AG08395 (cell line): ENCODE measurements at regions not wholly inside any gene's neighbourhood (a gene's known extent, or its start where the extent isn't known, plus 50 kb on each side); places are given as distances from the start of the nearest gene placed in this dataset.
"Not testable (repeated sequence)": the region's sequence is repeated elsewhere in the genome, so short reads cannot be mapped to it uniquely, and the experiment has no call there.

ENCODE experiments used
- DNase-seq: peaks from one replicate; pipeline ENCODE4 v3.0.0; 2012; ENCODE audit warnings: mixed read lengths, low spot score

DNA sequence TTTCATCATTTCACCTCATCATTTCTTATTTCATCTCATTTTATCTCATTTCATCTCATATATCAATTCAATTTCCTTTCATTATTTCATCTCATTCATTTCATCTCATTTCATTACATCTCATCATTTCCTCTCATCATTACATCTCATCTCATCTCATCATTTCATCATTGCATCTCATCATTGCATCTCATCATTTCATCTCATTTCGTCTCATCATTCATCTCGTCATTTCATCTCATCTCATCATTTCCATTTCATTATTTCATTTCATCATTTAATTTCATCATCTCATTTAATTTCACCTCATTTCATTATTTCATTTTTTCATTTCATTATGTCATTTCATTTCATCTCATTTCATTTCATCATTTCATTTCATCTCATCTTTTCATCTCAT, 168.5 kb upstream of the FAM72C start:
- not testable (repeated sequence) for DNase-seq

DNA sequence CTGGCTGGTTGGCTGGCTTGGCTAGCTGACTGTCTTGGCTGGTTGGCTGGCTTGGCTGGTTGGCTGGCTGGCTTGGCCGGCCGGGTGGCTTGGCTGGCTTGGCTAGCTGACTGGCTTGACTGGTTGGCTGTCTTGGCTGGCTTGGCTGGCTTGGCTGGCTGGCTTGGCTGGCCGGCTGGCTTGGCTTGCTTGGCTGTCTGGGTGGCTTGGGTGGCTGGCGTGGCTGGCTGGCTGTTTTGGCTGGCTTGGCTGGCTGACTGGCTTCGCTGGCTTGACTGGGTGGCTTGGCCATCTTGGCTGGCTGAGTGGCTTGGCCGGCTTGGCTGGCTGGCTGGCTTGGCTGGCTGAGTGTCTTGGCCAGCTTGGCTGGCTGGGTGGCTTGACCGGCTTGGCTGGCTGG, 133.2 kb upstream of the FAM72C start:
- DNase-seq, result not testable (repeated sequence)

DNA sequence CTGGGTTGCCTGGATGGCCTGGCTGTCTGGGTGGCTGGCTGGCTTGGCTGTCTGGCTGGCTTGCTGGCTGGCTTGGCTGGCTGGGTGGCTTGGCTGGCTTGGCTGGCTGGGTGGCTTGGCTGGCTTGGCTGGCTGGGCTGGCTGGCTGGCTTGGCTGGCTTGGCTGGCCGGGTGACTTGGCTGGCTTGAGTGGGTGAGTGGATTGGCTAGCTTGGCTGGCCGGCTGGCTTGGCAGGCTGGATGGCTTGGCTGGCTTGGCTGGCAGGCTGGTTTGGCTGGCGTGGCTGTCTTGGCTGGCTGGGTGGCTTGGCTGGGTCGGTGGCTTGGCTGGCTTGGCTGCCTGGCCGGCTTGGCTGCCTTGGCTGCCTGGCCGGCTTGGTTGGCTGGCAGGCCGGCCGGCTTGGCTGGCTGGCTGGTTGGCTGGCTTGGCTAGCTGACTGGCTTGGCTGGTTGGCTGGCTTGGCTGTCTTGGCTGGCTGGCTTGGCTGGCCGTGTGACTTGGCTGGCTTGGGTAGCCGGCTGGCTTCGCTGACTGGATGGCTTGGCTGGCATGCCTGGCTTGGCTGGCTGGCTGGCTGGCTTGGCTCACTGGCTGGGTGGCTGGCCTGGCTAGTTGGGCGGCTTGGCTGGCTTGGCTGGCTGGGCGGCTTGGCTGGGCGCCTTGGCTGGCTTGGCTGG, 132.4 kb upstream of the FAM72C start:
- peak; percentile 1 for DNase-seq

GRCh38 chr1:144103156-144103880, 131.5 kb upstream of the FAM72C start:
- not testable (repeated sequence) for DNase-seq

DNA sequence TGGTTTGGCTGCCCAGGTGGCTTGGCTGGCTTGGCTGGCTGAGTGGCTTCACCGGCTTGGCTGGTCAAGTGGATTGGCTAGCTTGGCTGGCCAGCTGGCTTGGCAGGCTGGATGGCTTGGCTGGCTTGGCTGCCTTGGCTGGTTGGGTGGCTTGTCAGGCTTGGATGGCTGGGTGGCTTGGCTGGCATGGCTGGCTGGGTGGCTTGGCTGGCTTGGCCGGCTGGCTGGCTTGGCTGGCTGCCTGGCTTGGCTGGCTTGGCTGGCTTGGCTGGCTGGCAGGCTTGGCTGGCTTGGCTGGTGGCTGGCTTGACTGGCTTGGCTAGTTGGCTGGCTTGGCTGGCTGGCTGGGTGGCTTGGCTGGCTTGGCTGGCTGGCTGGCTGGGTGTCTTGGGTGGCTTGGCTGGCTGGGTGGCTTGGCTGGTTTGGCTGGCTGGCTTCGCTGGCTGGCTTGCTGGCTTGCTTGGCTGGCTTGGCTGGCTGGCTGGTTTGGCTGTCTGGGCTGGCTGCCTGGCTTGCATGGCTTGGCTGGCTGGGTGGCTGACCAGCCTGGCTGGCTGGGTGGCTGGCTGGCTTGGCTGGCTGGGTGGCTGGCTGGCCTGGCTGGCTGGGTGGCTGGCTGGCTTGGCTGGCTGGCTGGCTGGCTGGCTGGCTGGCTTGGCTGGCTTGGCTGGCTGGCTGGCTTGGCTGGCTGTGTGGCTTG, 130.4 kb upstream of the FAM72C start:
- not testable (repeated sequence) for DNase-seq

- peak; percentile 1 for DNase-seq
Measured at GRCh38 chr1:144101397-144102045, 129.7 kb upstream of the FAM72C start.

GRCh38 chr1:144077167-144077841, 105.5 kb upstream of the FAM72C start:
- not testable (repeated sequence) for DNase-seq

DNA sequence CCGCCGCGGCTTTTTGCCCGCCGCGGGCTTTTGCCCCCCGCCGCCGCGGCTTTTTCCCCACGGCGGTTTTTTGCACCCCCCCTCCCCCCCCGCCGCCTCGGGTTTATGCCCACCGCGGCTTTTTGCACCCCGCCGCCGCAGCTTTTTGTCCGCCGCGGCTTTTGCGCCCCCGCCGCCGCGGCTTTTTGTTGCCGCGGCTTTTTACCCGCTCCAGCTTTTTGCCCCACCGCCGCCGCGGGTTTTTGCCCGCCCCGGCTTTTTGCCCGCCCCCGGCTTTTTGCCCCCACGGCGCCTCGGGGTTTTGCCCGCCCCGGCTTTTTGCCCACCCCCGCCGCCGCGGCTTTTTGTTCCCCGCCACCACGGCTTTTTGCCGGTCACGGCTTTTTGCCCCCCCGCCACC, 104.9 kb upstream of the FAM72C start:
- not testable (repeated sequence) for DNase-seq

DNA sequence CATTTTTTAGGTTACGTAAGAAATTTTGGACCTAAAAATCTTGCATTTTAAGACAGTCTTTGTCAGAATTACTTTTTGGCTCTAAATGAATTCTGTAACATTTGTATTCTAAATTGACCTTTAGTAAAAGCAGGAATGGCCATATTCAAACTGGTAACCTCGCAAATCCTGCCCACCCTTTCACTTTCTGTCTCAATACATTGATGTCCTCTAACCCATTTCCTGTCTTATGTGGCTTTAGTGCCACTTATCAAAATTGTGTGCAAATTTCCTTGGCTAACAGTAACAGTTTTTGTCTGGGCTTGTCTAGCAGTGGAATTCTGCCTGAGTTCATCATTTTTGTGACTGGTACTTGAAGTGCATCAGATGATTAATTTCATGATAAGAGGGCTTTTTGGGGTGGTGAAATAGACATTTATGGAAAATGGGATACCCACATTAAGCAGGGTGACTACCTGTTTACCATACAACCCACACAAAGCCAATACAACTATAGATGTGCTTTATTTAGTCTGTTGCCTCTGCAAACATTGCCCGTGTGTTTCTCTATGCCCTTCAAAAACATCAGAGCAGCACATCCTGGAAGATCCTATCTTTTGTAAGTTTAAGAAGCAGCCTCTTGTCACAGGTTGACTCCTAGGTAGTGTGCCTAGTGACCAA, 98.7 kb upstream of the FAM72C start:
- not testable (repeated sequence) for DNase-seq

DNA sequence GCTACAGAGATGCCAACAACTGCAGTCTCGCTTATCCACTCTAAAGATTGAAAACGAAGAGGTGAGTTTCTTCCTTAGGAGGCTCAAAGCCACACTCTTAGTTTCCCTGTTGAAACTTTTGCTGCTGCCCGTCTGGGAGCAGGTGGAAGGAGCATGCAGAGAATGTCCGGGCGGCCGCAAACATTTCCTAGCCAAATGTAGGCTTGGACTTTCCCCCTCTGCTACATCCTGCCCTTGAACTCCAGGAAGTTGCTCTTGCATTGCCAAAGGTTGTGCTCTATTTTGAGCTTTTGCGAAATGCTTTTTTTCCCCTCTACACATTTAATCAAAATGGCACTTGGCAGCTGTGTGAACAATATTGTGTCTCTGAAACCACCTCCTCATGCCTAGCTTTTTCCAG, 95.3 kb upstream of the FAM72C start:
- DNase-seq, result not testable (repeated sequence)

- DNase-seq, result not testable (repeated sequence)
Measured at GRCh38 chr1:144066071-144066813, 94.5 kb upstream of the FAM72C start.

DNA sequence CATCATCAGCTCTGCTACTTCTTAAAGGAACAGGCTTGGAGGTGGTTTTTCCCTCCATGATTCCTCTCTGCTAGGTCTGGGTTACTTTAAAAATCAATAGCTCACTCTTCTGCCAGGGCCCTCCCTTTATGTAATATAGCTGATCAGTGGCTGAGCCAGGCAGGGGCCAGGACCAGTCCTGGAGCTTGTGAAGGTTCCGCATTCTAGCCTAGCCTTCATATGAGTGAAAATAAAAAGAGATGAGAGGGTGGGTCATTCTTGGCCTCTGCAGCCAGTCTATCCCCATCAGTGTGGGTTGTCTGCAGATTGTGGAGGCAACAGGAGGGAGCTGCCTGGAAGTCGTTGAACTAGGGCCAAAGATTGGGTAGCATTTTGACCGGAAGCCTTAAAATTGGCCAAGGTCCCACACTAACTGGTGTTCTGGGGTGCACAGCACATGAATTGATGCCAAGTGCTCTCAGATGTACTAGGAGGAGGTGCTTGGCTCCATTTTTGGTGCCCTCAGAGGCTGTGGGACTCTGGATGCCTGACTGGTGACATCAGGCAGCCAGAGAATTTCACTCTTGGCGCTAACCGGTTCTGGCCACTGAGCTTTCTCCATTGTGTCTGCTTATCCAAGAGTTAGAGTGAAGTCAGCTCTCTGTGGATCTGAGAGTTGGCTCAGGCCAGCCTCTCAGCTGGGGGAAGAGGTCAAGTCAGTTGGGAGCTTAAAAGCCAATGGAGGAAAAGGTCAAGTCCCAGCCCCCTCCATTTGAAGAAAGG, 93.7 kb upstream of the FAM72C start:
- not testable (repeated sequence) for DNase-seq

GRCh38 chr1:144049365-144049764, 77.6 kb upstream of the FAM72C start:
- DNase-seq, result not testable (repeated sequence)

- not testable (repeated sequence) for DNase-seq
Measured at GRCh38 chr1:144046645-144047044, 74.9 kb upstream of the FAM72C start.

- DNase-seq, result not testable (repeated sequence)
Measured at GRCh38 chr1:144045751-144046546, 74.2 kb upstream of the FAM72C start.

DNA sequence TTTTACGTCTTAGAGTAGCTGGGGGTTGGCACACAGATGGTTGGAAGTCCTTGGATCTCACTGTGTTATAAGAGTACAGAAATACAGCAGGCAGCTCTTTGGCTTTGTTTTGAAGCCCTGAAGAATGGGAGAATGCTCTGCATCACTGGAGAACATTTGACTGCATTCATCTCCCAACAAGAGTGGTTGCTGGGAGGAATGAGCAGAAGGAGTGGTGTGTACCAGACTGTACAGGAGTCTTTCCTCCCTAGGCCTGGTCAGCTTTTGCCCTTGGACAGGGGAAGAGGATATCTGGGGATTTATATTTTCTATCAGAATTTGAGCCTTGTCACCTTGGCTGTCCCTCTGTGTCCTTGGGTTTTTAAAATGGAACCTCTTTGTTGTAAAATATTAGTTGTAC, 70.5 kb upstream of the FAM72C start:
- DNase-seq, result not testable (repeated sequence)

- not testable (repeated sequence) for DNase-seq
Measured at GRCh38 chr1:144040293-144040692, 68.5 kb upstream of the FAM72C start.

DNA sequence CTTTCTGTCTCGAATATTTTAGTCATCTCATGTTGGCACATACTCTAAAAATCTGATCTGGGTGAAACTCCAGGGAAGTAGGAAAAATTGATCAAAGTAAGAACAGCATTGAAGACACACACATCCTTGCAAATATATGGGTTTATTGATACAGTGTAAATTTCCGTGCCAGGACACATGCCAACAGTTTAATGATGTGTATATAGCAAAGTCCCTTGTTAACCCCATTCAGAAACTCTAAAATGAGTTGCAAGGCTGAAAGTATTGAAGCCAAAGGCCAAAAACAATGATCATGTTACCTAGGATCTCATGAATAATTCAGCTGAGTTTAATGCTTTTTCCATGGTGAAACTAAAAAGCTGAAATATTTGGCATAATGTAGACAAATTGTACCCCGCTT, 62.3 kb upstream of the FAM72C start:
- DNase-seq, result not testable (repeated sequence)

- DNase-seq, result not testable (repeated sequence)
Measured at GRCh38 chr1:144031550-144031949, 59.8 kb upstream of the FAM72C start.
